Sigmoid colon (tissue), 4 donors: ENCODE measurements at regions not wholly inside any gene's neighbourhood (a gene's known extent, or its start where the extent isn't known, plus 50 kb on each side); places are given as distances from the start of the nearest gene placed in this dataset.

Experiments used
- CTCF ChIP-seq, 4 experiments: fragments of 450-650 bp in 3 of 4; fragments of 200-600 bp in 1 of 4; IDR thresholded peaks; one replicate each; pipeline ENCODE4 v1.5.1; 2016 to 2019; ENCODE audit warnings: antibody characterized with exemption in 4 of 4, mild to moderate bottlenecking in 3 of 4, moderate library complexity in 2 of 4
- EP300 ChIP-seq, 4 donors: sonication (generic); formaldehyde crosslinking; IDR thresholded peaks; one replicate each; pipeline ENCODE4 v1.6.1; 2017; ENCODE audit warnings: antibody characterized with exemption in 4 of 4
- POLR2A ChIP-seq, 2 donors: fragments of 450-650 bp; IDR thresholded peaks; one replicate each; pipeline ENCODE4 v1.6.1; 2016; ENCODE audit warnings: antibody characterized with exemption in 2 of 2, mild to moderate bottlenecking in 2 of 2, moderate library complexity in 2 of 2
- POLR2AphosphoS5 ChIP-seq, 4 donors: sonication (generic); formaldehyde crosslinking; IDR thresholded peaks; one replicate each; pipeline ENCODE4 v1.6.1; 2017; ENCODE audit warnings: antibody characterized with exemption in 4 of 4

GRCh38 chr12:58616618-58617017, 303.7 kb downstream of the LRIG3 start:
- no peak for TF ChIP-seq CTCF (IDR thresholded peaks at IDR 0.05)
- no peak for TF ChIP-seq POLR2A (IDR thresholded peaks at IDR 0.05)
- TF ChIP-seq EP300 (IDR thresholded peaks at IDR 0.05), result no peak
- no peak for TF ChIP-seq POLR2AphosphoS5 (IDR thresholded peaks at IDR 0.05)
